A549 (cell line): ENCODE measurements at regions not wholly inside any gene's neighbourhood (a gene's known extent, or its start where the extent isn't known, plus 50 kb on each side); places are given as distances from the start of the nearest gene placed in this dataset.

Experiments
- CEBPB ChIP-seq, 2 experiments: fragments of >200 bp in 1 of 2; sonication (Bioruptor Twin) in 1 of 2; formaldehyde crosslinking in 1 of 2; IDR thresholded peaks; 2 replicates each; pipeline ENCODE4 v1.6.1; 2012 to 2016
- CHD2 ChIP-seq: fragments of 150-350 bp; IDR thresholded peaks from 2 replicates; pipeline ENCODE4 v1.6.1; 2014; ENCODE audit warnings: low read length; ENCODE audit not compliant: partially characterized antibody
- CHD4 ChIP-seq: fragments of 200-600 bp; sonication (generic); IDR thresholded peaks from 2 replicates; pipeline ENCODE4 v1.6.1; 2016; ENCODE audit warnings: antibody characterized with exemption, mild to moderate bottlenecking, borderline replicate concordance
- ESRRA ChIP-seq: fragments of 150-350 bp; IDR thresholded peaks from 2 replicates; pipeline ENCODE4 v1.6.1; 2014; ENCODE audit warnings: mild to moderate bottlenecking, low read length, borderline replicate concordance
- HEYL ChIP-seq: fragments of 250-450 bp; sonication (Bioruptor Pico); IDR thresholded peaks from 2 replicates; pipeline ENCODE4 v1.8.0; 2021; ENCODE audit warnings: mild to moderate bottlenecking, moderate library complexity
- MAFK ChIP-seq: fragments of 450-650 bp; IDR thresholded peaks from 2 replicates; pipeline ENCODE4 v1.6.1; 2014; ENCODE audit not compliant: partially characterized antibody
- MAZ ChIP-seq: fragments of 150-350 bp; IDR thresholded peaks from 2 replicates; pipeline ENCODE4 v1.6.1; 2014; ENCODE audit warnings: antibody characterized with exemption, low read depth, low read length, borderline replicate concordance
- PBX3 ChIP-seq: IDR thresholded peaks from 2 replicates; pipeline ENCODE4 v1.6.1; 2012
- RAD21 ChIP-seq, 2 experiments: fragments of >200 bp in 1 of 2; sonication (Bioruptor Twin) in 1 of 2; formaldehyde crosslinking in 1 of 2; IDR thresholded peaks in 1 of 2; conservative IDR thresholded peaks in 1 of 2; 2 replicates in 1 of 2; 3 replicates in 1 of 2; pipeline ENCODE4 v1.6.1; 2012 to 2018; ENCODE audit warnings: inconsistent platforms in 1 of 2
- USF2 ChIP-seq: fragments of 450-650 bp; IDR thresholded peaks from 2 replicates; pipeline ENCODE4 v1.6.1; 2014; ENCODE audit warnings: antibody characterized with exemption
- TF ChIP-seq, protein P1 (sequence below): fragments of >200 bp; sonication (Bioruptor Twin); formaldehyde crosslinking; IDR thresholded peaks from 3 replicates; pipeline ENCODE4 v1.5.1; 2016
- TF ChIP-seq, protein P2 (sequence below): IDR thresholded peaks from 2 replicates; pipeline ENCODE4 v1.6.1; 2012

DNA sequence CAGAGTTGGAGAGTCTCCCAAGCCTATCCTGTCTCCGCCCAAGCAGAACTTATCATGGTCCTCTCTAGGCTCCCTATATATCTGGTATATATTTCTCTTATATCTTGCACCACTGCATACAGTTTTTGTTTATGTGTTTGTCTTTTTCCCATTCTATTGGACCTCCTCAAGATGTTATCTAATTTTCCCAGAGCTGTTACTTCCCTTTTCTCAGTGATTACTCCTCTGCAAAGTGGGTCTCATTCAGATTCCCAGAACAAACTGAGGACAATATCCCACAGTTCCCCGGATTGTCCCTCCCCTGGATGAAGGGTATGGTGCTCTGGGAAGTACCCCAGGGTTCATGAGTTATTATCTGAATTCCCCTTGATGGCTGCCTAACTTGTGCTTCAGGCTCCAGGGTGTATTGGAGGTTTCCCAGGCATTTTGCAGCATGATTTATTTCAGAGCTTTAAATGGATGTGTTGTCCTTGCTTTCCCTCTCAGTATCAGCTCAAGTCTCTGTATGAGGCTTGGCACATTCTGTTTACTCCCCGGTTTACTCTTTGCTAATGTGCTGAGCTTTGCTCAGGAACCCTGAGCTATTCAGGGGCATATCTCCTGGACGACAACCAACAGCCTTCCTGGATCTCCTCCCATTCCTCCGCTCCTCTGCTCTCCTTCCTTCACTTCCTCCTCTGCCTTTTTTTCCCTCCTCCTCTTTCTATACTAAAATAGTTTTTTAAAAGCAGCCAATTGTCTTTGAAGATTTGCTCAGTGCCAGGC lies 329.3 kb downstream of the SPRY2 start:
- TF ChIP-seq, protein P1, sequence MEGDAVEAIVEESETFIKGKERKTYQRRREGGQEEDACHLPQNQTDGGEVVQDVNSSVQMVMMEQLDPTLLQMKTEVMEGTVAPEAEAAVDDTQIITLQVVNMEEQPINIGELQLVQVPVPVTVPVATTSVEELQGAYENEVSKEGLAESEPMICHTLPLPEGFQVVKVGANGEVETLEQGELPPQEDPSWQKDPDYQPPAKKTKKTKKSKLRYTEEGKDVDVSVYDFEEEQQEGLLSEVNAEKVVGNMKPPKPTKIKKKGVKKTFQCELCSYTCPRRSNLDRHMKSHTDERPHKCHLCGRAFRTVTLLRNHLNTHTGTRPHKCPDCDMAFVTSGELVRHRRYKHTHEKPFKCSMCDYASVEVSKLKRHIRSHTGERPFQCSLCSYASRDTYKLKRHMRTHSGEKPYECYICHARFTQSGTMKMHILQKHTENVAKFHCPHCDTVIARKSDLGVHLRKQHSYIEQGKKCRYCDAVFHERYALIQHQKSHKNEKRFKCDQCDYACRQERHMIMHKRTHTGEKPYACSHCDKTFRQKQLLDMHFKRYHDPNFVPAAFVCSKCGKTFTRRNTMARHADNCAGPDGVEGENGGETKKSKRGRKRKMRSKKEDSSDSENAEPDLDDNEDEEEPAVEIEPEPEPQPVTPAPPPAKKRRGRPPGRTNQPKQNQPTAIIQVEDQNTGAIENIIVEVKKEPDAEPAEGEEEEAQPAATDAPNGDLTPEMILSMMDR, result no peak
- no peak for TF ChIP-seq ESRRA
- no peak for TF ChIP-seq RAD21 (conservative IDR thresholded peaks at IDR 0.05 in 1 of 2, IDR thresholded peaks at IDR 0.05 in 1 of 2)
- TF ChIP-seq USF2, result no peak
- no peak for TF ChIP-seq PBX3
- TF ChIP-seq, protein P2, sequence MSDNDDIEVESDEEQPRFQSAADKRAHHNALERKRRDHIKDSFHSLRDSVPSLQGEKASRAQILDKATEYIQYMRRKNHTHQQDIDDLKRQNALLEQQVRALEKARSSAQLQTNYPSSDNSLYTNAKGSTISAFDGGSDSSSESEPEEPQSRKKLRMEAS, result no peak
- no peak for TF ChIP-seq CEBPB (IDR thresholded peaks at IDR 0.05)
- TF ChIP-seq CHD2, result no peak
- no peak for TF ChIP-seq MAFK
- no peak for TF ChIP-seq MAZ
- TF ChIP-seq HEYL (CRISPR knock-in tag), result no peak
- no peak for TF ChIP-seq CHD4
